OCI-LY7 (cell line): ENCODE measurements at regions not wholly inside any gene's neighbourhood (a gene's known extent, or its start where the extent isn't known, plus 50 kb on each side); places are given as distances from the start of the nearest gene placed in this dataset.

ENCODE experiments used
- BruUV-seq: library from RNA; stranded (reverse); fragments of 400-500 nt; replicated peaks from 2 replicates; lab custom pipeline; 2021; lab: Mats Ljungman, UMichigan
- CTCF ChIA-PET: fragments of 300-600 bp; sonication (Branson Sonifier 250); formaldehyde crosslinking; loops from one replicate; lab custom pipeline; 2022; ENCODE audit warnings: antibody characterized with exemption; ENCODE audit not compliant: unreplicated experiment; lab: Charles Lee
- POLR2A ChIA-PET: fragments of 300-600 bp; sonication (Branson Sonifier 250); formaldehyde crosslinking; loops from one replicate; lab custom pipeline; 2022; ENCODE audit warnings: antibody characterized with exemption; lab: Charles Lee
- DNase-seq: peaks from one replicate; pipeline ENCODE4 v3.0.0-alpha.2; 2015; ENCODE audit warnings: low spot score
- H2AFZ ChIP-seq: fragments of 200-600 bp; sonication (generic), shearing (Covaris generic); 2 replicates; pipeline ENCODE4 v1.6.1; 2014; ENCODE audit warnings: mild to moderate bottlenecking, antibody characterized with exemption, low read length, moderate library complexity
- H3K27ac ChIP-seq: fragments of 200-600 bp; sonication (generic); 2 replicates; pipeline ENCODE4 v1.5.1; 2014; ENCODE audit warnings: mixed run types, low read depth, mild to moderate bottlenecking, moderate library complexity, low read length, inconsistent platforms; ENCODE audit not compliant: poor library complexity, severe bottlenecking
- H3K36me3 ChIP-seq: fragments of 200-600 bp; sonication (generic); 2 replicates; pipeline ENCODE4 v1.6.1; 2014; ENCODE audit warnings: mild to moderate bottlenecking, antibody characterized with exemption, low read length, moderate library complexity, mixed read lengths; ENCODE audit not compliant: insufficient read depth
- H3K4me1 ChIP-seq: fragments of 200-600 bp; sonication (generic); 2 replicates; pipeline ENCODE4 v1.5.1; 2014; ENCODE audit warnings: mild to moderate bottlenecking, low read length; ENCODE audit not compliant: insufficient read depth, poor library complexity, severe bottlenecking
- H3K4me2 ChIP-seq: fragments of 200-600 bp; sonication (generic); 2 replicates; pipeline ENCODE4 v1.6.1; 2014; ENCODE audit warnings: mild to moderate bottlenecking, low read length
- H3K4me3 ChIP-seq: fragments of 200-600 bp; sonication (generic); 2 replicates; pipeline ENCODE4 v1.5.1; 2014; ENCODE audit warnings: mild to moderate bottlenecking, low read depth, low read length; ENCODE audit not compliant: poor library complexity, severe bottlenecking
- H3K79me2 ChIP-seq: fragments of 200-600 bp; sonication (generic); 2 replicates; pipeline ENCODE4 v1.6.1; 2016; ENCODE audit warnings: low read depth, mild to moderate bottlenecking, low read length, moderate library complexity, mixed read lengths; ENCODE audit not compliant: insufficient read depth
- H3K9me2 ChIP-seq: fragments of 200-600 bp; sonication (generic); 2 replicates; pipeline ENCODE4 v1.6.1; 2016; ENCODE audit warnings: mild to moderate bottlenecking, low read length, mixed read lengths; ENCODE audit not compliant: insufficient read depth
- H3K9me3 ChIP-seq: fragments of 200-600 bp; sonication (generic); 2 replicates; pipeline ENCODE4 v1.6.1; 2014; ENCODE audit warnings: mild to moderate bottlenecking, mixed run types, low read length, mixed read lengths
- H4K20me1 ChIP-seq: fragments of 200-600 bp; sonication (generic); 2 replicates; pipeline ENCODE4 v1.6.1; 2014; ENCODE audit warnings: mild to moderate bottlenecking, antibody characterized with exemption, low read length, moderate library complexity, mixed read lengths; ENCODE audit not compliant: insufficient read depth
- EZH2phosphoT487 ChIP-seq: fragments of 200-600 bp; sonication (generic); IDR thresholded peaks from 2 replicates; pipeline ENCODE4 v1.6.1; 2018; ENCODE audit warnings: low read depth, borderline replicate concordance, mild to moderate bottlenecking, mixed run types, antibody characterized with exemption, low read length, moderate library complexity, mixed read lengths
- intact Hi-C: fragments of 100-400 bp; cut with micrococcal nuclease; formaldehyde crosslinking; loops from one replicate; pipeline ENCODE4 v1.10.0; 2022; ENCODE audit not compliant: unreplicated experiment
- TF ChIP-seq, protein P1 (sequence below): fragments of 200-600 bp; sonication (generic); conservative IDR thresholded peaks from 2 replicates; pipeline ENCODE4 v1.5.1; 2014; ENCODE audit warnings: mild to moderate bottlenecking, antibody characterized with exemption, low read length, moderate library complexity, mixed read lengths

DNA sequence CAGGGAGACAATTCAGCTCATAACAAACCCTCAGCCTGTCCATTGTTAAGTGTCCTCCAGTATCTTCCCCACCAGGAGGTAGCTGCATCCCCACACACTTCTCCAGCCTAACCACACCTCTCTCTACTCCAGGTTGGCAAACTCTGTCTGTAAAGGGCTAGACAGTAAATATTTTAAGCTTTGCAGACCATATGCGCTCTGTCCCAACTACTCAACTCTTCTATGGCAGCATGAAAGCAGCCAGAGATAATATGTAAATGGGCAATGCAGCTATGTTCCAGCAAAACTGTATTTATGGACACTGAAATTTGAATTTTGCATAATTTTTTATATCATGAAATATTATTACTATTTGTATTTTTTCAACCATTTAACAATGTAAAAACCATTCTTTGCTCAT lies 230.4 kb upstream of the STT3B start:
- POLR2A ChIA-PET = interaction anchor here (0.6 kb wide), 1 partner anchor 60 kb away, joined by 3 read pairs; no protein-coding TSS in a partner anchor
- intact Hi-C loops = no loop called here
- CTCF ChIA-PET = no interaction called here

DNA sequence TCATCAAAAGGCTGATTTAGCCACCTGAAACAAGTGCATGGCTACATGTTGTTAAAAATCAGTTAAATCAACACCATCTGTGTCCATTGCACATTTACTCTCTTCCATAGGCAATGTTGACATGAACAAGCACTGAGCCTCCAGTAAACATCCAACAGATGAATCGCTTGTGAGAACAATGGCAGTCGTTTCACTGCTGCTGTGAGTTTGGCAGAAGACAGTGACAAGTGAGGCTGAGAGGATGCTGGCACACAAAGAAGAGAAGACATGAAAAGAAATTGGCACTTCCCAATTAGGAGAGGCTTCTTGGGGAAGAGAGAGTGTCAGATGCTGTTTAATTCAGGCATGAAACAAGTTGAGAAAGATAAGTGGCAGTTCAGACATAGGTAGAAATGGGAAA lies 227.4 kb upstream of the STT3B start:
- Histone ChIP-seq H3K4me3 (no peak overlapping the region), H3K27ac (no peak overlapping the region), H3K9me2 (no peaks in the 10 kb centered on the region), H3K36me3 (no peaks in the 10 kb centered on the region), H3K4me2 (no peak overlapping the region), H3K9me3 (no peaks in the 10 kb centered on the region), H4K20me1 (no peaks in the 10 kb centered on the region), H2AFZ (no peak overlapping the region; the same call in 1 of the 2 replicates), H3K79me2 (no peaks in the 10 kb centered on the region), H3K4me1 (peaks cover 12% of the 10 kb centered on the region)
- no TSS peak for BruUV-seq
- no peak for DNase-seq
- TF ChIP-seq, protein P1, sequence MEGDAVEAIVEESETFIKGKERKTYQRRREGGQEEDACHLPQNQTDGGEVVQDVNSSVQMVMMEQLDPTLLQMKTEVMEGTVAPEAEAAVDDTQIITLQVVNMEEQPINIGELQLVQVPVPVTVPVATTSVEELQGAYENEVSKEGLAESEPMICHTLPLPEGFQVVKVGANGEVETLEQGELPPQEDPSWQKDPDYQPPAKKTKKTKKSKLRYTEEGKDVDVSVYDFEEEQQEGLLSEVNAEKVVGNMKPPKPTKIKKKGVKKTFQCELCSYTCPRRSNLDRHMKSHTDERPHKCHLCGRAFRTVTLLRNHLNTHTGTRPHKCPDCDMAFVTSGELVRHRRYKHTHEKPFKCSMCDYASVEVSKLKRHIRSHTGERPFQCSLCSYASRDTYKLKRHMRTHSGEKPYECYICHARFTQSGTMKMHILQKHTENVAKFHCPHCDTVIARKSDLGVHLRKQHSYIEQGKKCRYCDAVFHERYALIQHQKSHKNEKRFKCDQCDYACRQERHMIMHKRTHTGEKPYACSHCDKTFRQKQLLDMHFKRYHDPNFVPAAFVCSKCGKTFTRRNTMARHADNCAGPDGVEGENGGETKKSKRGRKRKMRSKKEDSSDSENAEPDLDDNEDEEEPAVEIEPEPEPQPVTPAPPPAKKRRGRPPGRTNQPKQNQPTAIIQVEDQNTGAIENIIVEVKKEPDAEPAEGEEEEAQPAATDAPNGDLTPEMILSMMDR = no peak
- TF ChIP-seq EZH2phosphoT487 = no peak
- ChIA-PET POLR2A (no interaction called here), CTCF (no interaction called here)
- intact Hi-C loops = no loop called here

More for the DNA sequence above, 230.4 kb upstream of the STT3B start:
- H3K4me1 ChIP-seq = no peaks in the 10 kb centered on the region
- H3K36me3 ChIP-seq = no peaks in the 10 kb centered on the region
- no TSS peak for BruUV-seq
- no peaks in the 10 kb centered on the region for H3K9me3 ChIP-seq
- no peak overlapping the region for H3K4me3 ChIP-seq
- no peak for DNase-seq
- no peak overlapping the region for H2AFZ ChIP-seq
- no peaks in the 10 kb centered on the region for H4K20me1 ChIP-seq
- TF ChIP-seq EZH2phosphoT487 = no peak
- TF ChIP-seq, protein P1 = no peak
- no peaks in the 10 kb centered on the region for H3K79me2 ChIP-seq
- H3K9me2 ChIP-seq = no peaks in the 10 kb centered on the region
- H3K4me2 ChIP-seq = no peak overlapping the region
- no peak overlapping the region for H3K27ac ChIP-seq

DNA sequence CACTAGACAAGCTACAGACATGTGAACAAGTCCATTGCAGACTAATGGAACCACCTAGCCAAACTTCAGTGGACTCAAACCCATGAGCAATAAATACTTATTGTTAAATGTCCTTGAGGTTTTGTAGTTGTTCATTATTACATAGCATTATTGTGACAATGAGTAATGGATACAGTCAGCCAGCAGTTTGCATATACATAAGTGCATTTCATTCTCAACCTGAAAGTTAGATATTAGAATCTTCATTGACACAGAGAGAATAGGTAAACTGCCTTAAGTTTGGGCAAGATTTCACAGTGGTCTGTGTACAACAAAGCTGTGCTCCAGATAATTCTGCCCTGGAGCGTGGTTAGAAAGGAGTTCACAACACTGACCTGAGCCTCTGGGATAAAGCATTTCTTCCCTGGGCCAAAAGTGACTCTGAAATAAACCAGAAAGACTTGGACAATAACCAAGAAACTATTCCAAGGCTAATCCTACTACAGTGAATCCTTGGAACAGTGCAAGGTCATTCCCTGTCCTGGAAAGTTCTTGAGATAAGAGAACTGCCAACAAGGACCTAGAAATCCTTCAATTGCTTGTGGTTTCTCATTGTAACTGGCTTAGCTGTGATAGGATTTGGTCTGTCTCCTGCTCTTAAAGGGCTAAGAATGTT lies 225.5 kb upstream of the STT3B start:
- Histone ChIP-seq H3K4me1 (peaks cover 12% of the 10 kb centered on the region), H2AFZ (no peak overlapping the region; the same call in 1 of the 2 replicates), H3K4me3 (no peak overlapping the region), H4K20me1 (no peaks in the 10 kb centered on the region), H3K9me2 (no peaks in the 10 kb centered on the region), H3K9me3 (no peaks in the 10 kb centered on the region), H3K79me2 (no peaks in the 10 kb centered on the region), H3K27ac (no peak overlapping the region), H3K4me2 (no peak overlapping the region), H3K36me3 (no peaks in the 10 kb centered on the region)
- TF ChIP-seq, protein P1 = no peak
- no peak for TF ChIP-seq EZH2phosphoT487
- ChIA-PET CTCF (no interaction called here), POLR2A (interaction anchor here (0.7 to 3.6 kb wide), 4 partner anchors 10 to 1399 kb away, joined by 3 to 21 read pairs (median 4); no protein-coding TSS in a partner anchor)
- BruUV-seq = no TSS peak
- no peak for DNase-seq
- intact Hi-C loops = no loop called here
